HepG2 (cell line): ENCODE measurements at regions not wholly inside any gene's neighbourhood (a gene's known extent, or its start where the extent isn't known, plus 50 kb on each side); places are given as distances from the start of the nearest gene placed in this dataset.

Source experiments
- AGO1 ChIP-seq: fragments of 200-400 bp; formaldehyde crosslinking; IDR thresholded peaks from 2 replicates; pipeline ENCODE4 v1.6.1; 2017; ENCODE audit warnings: mild to moderate bottlenecking, low read depth, low read length, moderate library complexity; ENCODE audit not compliant: poor library complexity, severe bottlenecking
- ARID4A ChIP-seq: sonication (generic); formaldehyde crosslinking; IDR thresholded peaks from 2 replicates; pipeline ENCODE4 v1.5.0; 2020; ENCODE audit warnings: mild to moderate bottlenecking, missing genetic modification reagents, borderline replicate concordance
- ATF2 ChIP-seq: sonication (generic); formaldehyde crosslinking; IDR thresholded peaks from 2 replicates; pipeline ENCODE4 v1.4.0; 2020; ENCODE audit warnings: missing genetic modification reagents
- BCL6 ChIP-seq: IDR thresholded peaks from 2 replicates; pipeline ENCODE4 v1.6.1; 2016; ENCODE audit warnings: missing genetic modification reagents, missing compliant biosample characterization
- HMGXB4 ChIP-seq, 2 experiments: sonication (generic) in 1 of 2; formaldehyde crosslinking in 1 of 2; IDR thresholded peaks; 2 replicates each; pipeline versions ENCODE4 v1.4.0 to v1.6.1; 2018 to 2020; ENCODE audit warnings: missing genetic modification reagents in 2 of 2, borderline replicate concordance in 1 of 2, low read depth in 1 of 2, mild to moderate bottlenecking in 1 of 2, missing biosample characterization in 1 of 2
- MXD3 ChIP-seq: IDR thresholded peaks from 2 replicates; pipeline ENCODE4 v1.6.1; 2016; ENCODE audit warnings: mild to moderate bottlenecking, missing biosample characterization, missing genetic modification reagents
- RXRA ChIP-seq: sonication (generic); formaldehyde crosslinking; IDR thresholded peaks from 2 replicates; pipeline ENCODE4 v1.5.1; 2020; ENCODE audit warnings: missing genetic modification reagents
- RXRB ChIP-seq: IDR thresholded peaks from 2 replicates; pipeline ENCODE4 v1.6.1; 2016; ENCODE audit warnings: borderline replicate concordance, missing genetic modification reagents, missing compliant biosample characterization
- STAG1 ChIP-seq: sonication (generic); formaldehyde crosslinking; IDR thresholded peaks from 2 replicates; pipeline ENCODE4 v1.4.0; 2020; ENCODE audit warnings: missing genetic modification reagents
- THAP9 ChIP-seq: sonication (generic); formaldehyde crosslinking; IDR thresholded peaks from 2 replicates; pipeline ENCODE4; 2020; ENCODE audit warnings: missing genetic modification reagents, mild to moderate bottlenecking, borderline replicate concordance
- ZNF232 ChIP-seq: sonication (generic); formaldehyde crosslinking; IDR thresholded peaks from 2 replicates; pipeline ENCODE4 v1.4.0; 2020; ENCODE audit warnings: missing genetic modification reagents, borderline replicate concordance
- ZNF350 ChIP-seq: sonication (generic); formaldehyde crosslinking; IDR thresholded peaks from 2 replicates; pipeline ENCODE4 v1.4.0; 2020; ENCODE audit warnings: mild to moderate bottlenecking, low read depth, missing genetic modification reagents, borderline replicate concordance
- ZNF451 ChIP-seq: sonication (generic); formaldehyde crosslinking; IDR thresholded peaks from 2 replicates; pipeline ENCODE4 v1.5.0; 2020; ENCODE audit warnings: mild to moderate bottlenecking, missing genetic modification reagents
- ZNF629 ChIP-seq: sonication (generic); formaldehyde crosslinking; conservative IDR thresholded peaks from 2 replicates; pipeline ENCODE4 v1.5.0; 2020; ENCODE audit warnings: missing genetic modification reagents
- ZNF7 ChIP-seq: IDR thresholded peaks from 2 replicates; pipeline ENCODE4 v1.6.1; 2016; ENCODE audit warnings: missing biosample characterization, missing genetic modification reagents
- ZNF772 ChIP-seq: sonication (generic); formaldehyde crosslinking; IDR thresholded peaks from 2 replicates; pipeline ENCODE4 v1.5.0; 2020; ENCODE audit warnings: mild to moderate bottlenecking, missing genetic modification reagents
- ZSCAN21 ChIP-seq: sonication (generic); formaldehyde crosslinking; IDR thresholded peaks from 2 replicates; pipeline ENCODE4 v1.8.0; 2022; ENCODE audit warnings: mild to moderate bottlenecking, missing genetic modification reagents, moderate library complexity, borderline replicate concordance

- TF ChIP-seq THAP9 (CRISPR knock-in tag) (peak; percentile 49; the same call in 1 of the 2 replicates), ZNF350 (CRISPR knock-in tag) (peak; percentile 44; the same call in 1 of the 2 replicates), RXRB (CRISPR knock-in tag) (peak; percentile 30; the same call in 1 of the 2 replicates), ATF2 (0 out of 2 replicates have a peak, but pooled peaks have one; percentile 38), BCL6 (peak; percentile 30; the same call in 1 of the 2 replicates), ARID4A (CRISPR knock-in tag) (peak; percentile 22; the same call in 1 of the 2 replicates), ZNF7 (CRISPR knock-in tag) (peak; percentile 16; the same call in 1 of the 2 replicates), ZNF451 (0 out of 2 replicates have a peak, but pooled peaks have one; percentile 52), ZNF232 (CRISPR knock-in tag) (0 out of 2 replicates have a peak, but pooled peaks have one; percentile 35), RXRA (CRISPR knock-in tag) (peak; percentile 27; the same call in 1 of the 2 replicates), MXD3 (CRISPR knock-in tag) (peak; percentile 76), ZSCAN21 (CRISPR knock-in tag) (peak; percentile 39; the same call in 1 of the 2 replicates), ZNF772 (0 out of 2 replicates have a peak, but pooled peaks have one; percentile 47), STAG1 (CRISPR knock-in tag) (peak; percentile 68), HMGXB4 (CRISPR knock-in tag; IDR thresholded peaks at IDR 0.05; ENCODE audit: borderline replicate concordance in 1 of 2, low read depth in 1 of 2) (peak; percentile 67 to 74; a peak in 3 of 4 replicates), ZNF629 (CRISPR knock-in tag) (0 out of 2 replicates have a peak, but pooled peaks have one; percentile 19), AGO1 (peak; percentile 30)
These were observed 672.1 kb upstream of the DEFB115 start (continued) for GRCh38 chr20:30585244-30585796.
